A549 (cell line): ENCODE measurements at regions not wholly inside any gene's neighbourhood (a gene's known extent, or its start where the extent isn't known, plus 50 kb on each side); places are given as distances from the start of the nearest gene placed in this dataset.

Experiments
- BHLHE40 ChIP-seq: IDR thresholded peaks from 2 replicates; pipeline ENCODE4 v1.6.1; 2012; ENCODE audit warnings: low read depth, low read length, inconsistent platforms
- CHD2 ChIP-seq: fragments of 150-350 bp; IDR thresholded peaks from 2 replicates; pipeline ENCODE4 v1.6.1; 2014; ENCODE audit warnings: low read length; ENCODE audit not compliant: partially characterized antibody
- EHMT2 ChIP-seq: fragments of 200-600 bp; sonication (generic); IDR thresholded peaks from 2 replicates; pipeline ENCODE4 v1.6.1; 2016; ENCODE audit warnings: antibody characterized with exemption, low read depth, mild to moderate bottlenecking, moderate library complexity
- EP300 ChIP-seq, 2 experiments: fragments of >200 bp; sonication (Bioruptor Twin); formaldehyde crosslinking; IDR thresholded peaks; 2 replicates in 1 of 2; 3 replicates in 1 of 2; pipeline ENCODE4 v1.6.1; 2016 to 2017
- FOSL2 ChIP-seq, 2 experiments: fragments of 450-650 bp in 1 of 2; fragments of >200 bp in 1 of 2; sonication (Bioruptor Twin) in 1 of 2; formaldehyde crosslinking; IDR thresholded peaks; 2 replicates each; pipeline versions ENCODE4 v1.5.0 to v1.6.1; 2016 to 2020; ENCODE audit warnings: mild to moderate bottlenecking in 1 of 2, moderate library complexity in 1 of 2
- HOXB5 ChIP-seq: fragments of 250-450 bp; sonication (Bioruptor Pico); IDR thresholded peaks from 2 replicates; pipeline ENCODE4 v1.5.0; 2020; ENCODE audit warnings: mild to moderate bottlenecking, moderate library complexity
- PHF8 ChIP-seq: fragments of 200-600 bp; sonication (generic); IDR thresholded peaks from 2 replicates; pipeline ENCODE4 v1.6.1; 2016; ENCODE audit warnings: low read depth, mild to moderate bottlenecking, antibody characterized with exemption, moderate library complexity, borderline replicate concordance
- POLR2A ChIP-seq: IDR thresholded peaks from 2 replicates; pipeline ENCODE4 v1.6.1; 2012; ENCODE audit warnings: mild to moderate bottlenecking, low read length
- RAD21 ChIP-seq, 2 experiments: fragments of >200 bp in 1 of 2; sonication (Bioruptor Twin) in 1 of 2; formaldehyde crosslinking in 1 of 2; IDR thresholded peaks in 1 of 2; conservative IDR thresholded peaks in 1 of 2; 2 replicates in 1 of 2; 3 replicates in 1 of 2; pipeline ENCODE4 v1.6.1; 2012 to 2018; ENCODE audit warnings: inconsistent platforms in 1 of 2
- TP53 ChIP-seq: fragments of 250-450 bp; sonication (Bioruptor Pico); IDR thresholded peaks from 2 replicates; pipeline ENCODE4 v1.5.0; 2021; ENCODE audit warnings: mild to moderate bottlenecking, moderate library complexity
- TF ChIP-seq, protein P1 (sequence below): fragments of >200 bp; sonication (Bioruptor Twin); formaldehyde crosslinking; IDR thresholded peaks from 3 replicates; pipeline ENCODE4 v1.5.1; 2016
- TF ChIP-seq, protein P2 (sequence below): fragments of 450-650 bp; IDR thresholded peaks from 2 replicates; pipeline ENCODE4 v1.6.1; 2014; ENCODE audit warnings: antibody characterized with exemption
- TF ChIP-seq, protein P3 (sequence below): IDR thresholded peaks from 2 replicates; pipeline ENCODE4 v1.6.1; 2012
- TF ChIP-seq, protein P4 (sequence below): fragments of 200-600 bp; sonication (generic); IDR thresholded peaks from 2 replicates; pipeline ENCODE4 v1.6.1; 2016; ENCODE audit warnings: antibody characterized with exemption, mild to moderate bottlenecking, moderate library complexity

DNA sequence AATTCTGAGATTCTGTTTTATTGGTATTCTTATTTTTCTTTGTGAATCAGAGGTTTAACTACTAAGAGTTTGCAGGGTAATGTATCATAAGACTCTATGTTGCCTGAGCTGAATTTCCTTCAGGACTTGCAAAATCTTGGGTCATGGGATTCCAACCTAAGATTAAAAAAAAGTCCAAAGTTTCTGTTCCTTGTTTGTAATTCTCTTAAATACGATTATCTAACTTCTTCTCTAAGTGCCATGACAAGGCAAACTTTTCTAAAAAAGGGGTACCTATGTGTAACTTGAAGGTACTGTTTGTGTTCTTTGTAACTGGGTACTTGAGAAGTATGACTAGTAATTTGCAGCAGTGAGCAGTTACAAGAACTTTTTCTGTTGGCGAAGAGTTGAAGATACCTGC is 181.3 kb upstream of the ZEB2 start:
- TF ChIP-seq EHMT2, result no peak
- TF ChIP-seq, protein P1, sequence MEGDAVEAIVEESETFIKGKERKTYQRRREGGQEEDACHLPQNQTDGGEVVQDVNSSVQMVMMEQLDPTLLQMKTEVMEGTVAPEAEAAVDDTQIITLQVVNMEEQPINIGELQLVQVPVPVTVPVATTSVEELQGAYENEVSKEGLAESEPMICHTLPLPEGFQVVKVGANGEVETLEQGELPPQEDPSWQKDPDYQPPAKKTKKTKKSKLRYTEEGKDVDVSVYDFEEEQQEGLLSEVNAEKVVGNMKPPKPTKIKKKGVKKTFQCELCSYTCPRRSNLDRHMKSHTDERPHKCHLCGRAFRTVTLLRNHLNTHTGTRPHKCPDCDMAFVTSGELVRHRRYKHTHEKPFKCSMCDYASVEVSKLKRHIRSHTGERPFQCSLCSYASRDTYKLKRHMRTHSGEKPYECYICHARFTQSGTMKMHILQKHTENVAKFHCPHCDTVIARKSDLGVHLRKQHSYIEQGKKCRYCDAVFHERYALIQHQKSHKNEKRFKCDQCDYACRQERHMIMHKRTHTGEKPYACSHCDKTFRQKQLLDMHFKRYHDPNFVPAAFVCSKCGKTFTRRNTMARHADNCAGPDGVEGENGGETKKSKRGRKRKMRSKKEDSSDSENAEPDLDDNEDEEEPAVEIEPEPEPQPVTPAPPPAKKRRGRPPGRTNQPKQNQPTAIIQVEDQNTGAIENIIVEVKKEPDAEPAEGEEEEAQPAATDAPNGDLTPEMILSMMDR, result no peak
- TF ChIP-seq POLR2A, result no peak
- TF ChIP-seq TP53 (CRISPR knock-in tag), result no peak
- TF ChIP-seq RAD21 (conservative IDR thresholded peaks at IDR 0.05 in 1 of 2, IDR thresholded peaks at IDR 0.05 in 1 of 2), result no peak
- TF ChIP-seq EP300 (IDR thresholded peaks at IDR 0.05), result no peak
- TF ChIP-seq, protein P2, sequence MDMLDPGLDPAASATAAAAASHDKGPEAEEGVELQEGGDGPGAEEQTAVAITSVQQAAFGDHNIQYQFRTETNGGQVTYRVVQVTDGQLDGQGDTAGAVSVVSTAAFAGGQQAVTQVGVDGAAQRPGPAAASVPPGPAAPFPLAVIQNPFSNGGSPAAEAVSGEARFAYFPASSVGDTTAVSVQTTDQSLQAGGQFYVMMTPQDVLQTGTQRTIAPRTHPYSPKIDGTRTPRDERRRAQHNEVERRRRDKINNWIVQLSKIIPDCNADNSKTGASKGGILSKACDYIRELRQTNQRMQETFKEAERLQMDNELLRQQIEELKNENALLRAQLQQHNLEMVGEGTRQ, result no peak
- no peak for TF ChIP-seq PHF8
- TF ChIP-seq, protein P3, sequence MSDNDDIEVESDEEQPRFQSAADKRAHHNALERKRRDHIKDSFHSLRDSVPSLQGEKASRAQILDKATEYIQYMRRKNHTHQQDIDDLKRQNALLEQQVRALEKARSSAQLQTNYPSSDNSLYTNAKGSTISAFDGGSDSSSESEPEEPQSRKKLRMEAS, result no peak
- TF ChIP-seq FOSL2 (IDR thresholded peaks at IDR 0.05), result no peak
- no peak for TF ChIP-seq FOSL2 (CRISPR knock-in tag; IDR thresholded peaks at IDR 0.05)
- TF ChIP-seq, protein P4, sequence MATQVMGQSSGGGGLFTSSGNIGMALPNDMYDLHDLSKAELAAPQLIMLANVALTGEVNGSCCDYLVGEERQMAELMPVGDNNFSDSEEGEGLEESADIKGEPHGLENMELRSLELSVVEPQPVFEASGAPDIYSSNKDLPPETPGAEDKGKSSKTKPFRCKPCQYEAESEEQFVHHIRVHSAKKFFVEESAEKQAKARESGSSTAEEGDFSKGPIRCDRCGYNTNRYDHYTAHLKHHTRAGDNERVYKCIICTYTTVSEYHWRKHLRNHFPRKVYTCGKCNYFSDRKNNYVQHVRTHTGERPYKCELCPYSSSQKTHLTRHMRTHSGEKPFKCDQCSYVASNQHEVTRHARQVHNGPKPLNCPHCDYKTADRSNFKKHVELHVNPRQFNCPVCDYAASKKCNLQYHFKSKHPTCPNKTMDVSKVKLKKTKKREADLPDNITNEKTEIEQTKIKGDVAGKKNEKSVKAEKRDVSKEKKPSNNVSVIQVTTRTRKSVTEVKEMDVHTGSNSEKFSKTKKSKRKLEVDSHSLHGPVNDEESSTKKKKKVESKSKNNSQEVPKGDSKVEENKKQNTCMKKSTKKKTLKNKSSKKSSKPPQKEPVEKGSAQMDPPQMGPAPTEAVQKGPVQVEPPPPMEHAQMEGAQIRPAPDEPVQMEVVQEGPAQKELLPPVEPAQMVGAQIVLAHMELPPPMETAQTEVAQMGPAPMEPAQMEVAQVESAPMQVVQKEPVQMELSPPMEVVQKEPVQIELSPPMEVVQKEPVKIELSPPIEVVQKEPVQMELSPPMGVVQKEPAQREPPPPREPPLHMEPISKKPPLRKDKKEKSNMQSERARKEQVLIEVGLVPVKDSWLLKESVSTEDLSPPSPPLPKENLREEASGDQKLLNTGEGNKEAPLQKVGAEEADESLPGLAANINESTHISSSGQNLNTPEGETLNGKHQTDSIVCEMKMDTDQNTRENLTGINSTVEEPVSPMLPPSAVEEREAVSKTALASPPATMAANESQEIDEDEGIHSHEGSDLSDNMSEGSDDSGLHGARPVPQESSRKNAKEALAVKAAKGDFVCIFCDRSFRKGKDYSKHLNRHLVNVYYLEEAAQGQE, result no peak
- TF ChIP-seq BHLHE40, result no peak
- no peak for TF ChIP-seq HOXB5
- TF ChIP-seq CHD2, result no peak
